ENCODE measurements at regions not wholly inside any gene's neighbourhood (a gene's known extent, or its start where the extent isn't known, plus 50 kb on each side); places are given as distances from the start of the nearest gene placed in this dataset.

DNA sequence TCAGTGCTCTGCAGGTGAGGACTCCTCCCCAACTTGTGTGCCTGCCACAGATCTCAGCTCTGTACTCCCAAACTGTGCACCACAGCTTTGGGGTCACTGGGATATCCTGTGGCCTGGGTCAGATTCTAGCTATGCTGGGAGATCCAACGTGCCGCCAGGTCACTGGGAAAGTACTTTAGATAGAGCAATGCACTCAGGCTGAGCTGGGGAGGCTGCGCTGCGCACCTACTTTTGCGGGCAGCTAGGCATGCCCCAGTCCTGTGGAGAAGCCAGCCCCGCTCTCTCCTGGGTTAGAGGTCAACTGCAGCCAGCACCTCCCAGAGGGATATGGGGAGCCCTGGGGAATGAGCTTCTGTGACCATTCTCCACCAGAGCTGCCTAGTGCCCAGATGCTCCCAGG, 552.1 kb upstream of the CDH9 start:
- TF ChIP-seq EZH2 (IDR thresholded peaks at IDR 0.05), result no peak
- TF ChIP-seq, protein P1, sequence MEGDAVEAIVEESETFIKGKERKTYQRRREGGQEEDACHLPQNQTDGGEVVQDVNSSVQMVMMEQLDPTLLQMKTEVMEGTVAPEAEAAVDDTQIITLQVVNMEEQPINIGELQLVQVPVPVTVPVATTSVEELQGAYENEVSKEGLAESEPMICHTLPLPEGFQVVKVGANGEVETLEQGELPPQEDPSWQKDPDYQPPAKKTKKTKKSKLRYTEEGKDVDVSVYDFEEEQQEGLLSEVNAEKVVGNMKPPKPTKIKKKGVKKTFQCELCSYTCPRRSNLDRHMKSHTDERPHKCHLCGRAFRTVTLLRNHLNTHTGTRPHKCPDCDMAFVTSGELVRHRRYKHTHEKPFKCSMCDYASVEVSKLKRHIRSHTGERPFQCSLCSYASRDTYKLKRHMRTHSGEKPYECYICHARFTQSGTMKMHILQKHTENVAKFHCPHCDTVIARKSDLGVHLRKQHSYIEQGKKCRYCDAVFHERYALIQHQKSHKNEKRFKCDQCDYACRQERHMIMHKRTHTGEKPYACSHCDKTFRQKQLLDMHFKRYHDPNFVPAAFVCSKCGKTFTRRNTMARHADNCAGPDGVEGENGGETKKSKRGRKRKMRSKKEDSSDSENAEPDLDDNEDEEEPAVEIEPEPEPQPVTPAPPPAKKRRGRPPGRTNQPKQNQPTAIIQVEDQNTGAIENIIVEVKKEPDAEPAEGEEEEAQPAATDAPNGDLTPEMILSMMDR (IDR thresholded peaks at IDR 0.05), result no peak
